IMR-90 (cell line): ENCODE measurements at regions not wholly inside any gene's neighbourhood (a gene's known extent, or its start where the extent isn't known, plus 50 kb on each side); places are given as distances from the start of the nearest gene placed in this dataset.

Source experiments
- ATAC-seq: fragments of 200-7000 bp; cut with Tn5 transposase; 2 replicates; pipeline ENCODE4 v1.9.1; 2020; ENCODE audit warnings: low read depth, mild to moderate bottlenecking, moderate library complexity
- BruUV-seq: library from RNA; stranded (reverse); fragments of 400-500 nt; replicated peaks from 2 replicates; lab custom pipeline; 2021; lab: Mats Ljungman, UMichigan
- CTCF ChIA-PET: fragments of 300-600 bp; formaldehyde crosslinking; extraction: SDS; loops from one replicate; lab custom pipeline; 2021; ENCODE audit warnings: antibody characterized with exemption; lab: Yijun Ruan, JAX
- POLR2A ChIA-PET: fragments of 300-600 bp; sonication (Branson Sonifier 250); formaldehyde crosslinking; loops from one replicate; lab custom pipeline; 2022; ENCODE audit warnings: antibody characterized with exemption; ENCODE audit not compliant: unreplicated experiment; lab: Charles Lee
- DNase-seq: peaks from one replicate; pipeline ENCODE4 v3.0.0; 2013
- H2AFZ ChIP-seq: replicated peaks from 2 replicates; pipeline ENCODE3; 2013; ENCODE audit warnings: low read length, mild to moderate bottlenecking; ENCODE audit not compliant: poor library complexity
- H2AK5ac ChIP-seq: 2 replicates; pipeline ENCODE4 v1.6.1; 2013; ENCODE audit warnings: low read depth, low read length, inconsistent platforms
- H2AK9ac ChIP-seq: replicated peaks from 2 replicates; pipeline ENCODE3; 2013; ENCODE audit warnings: mild to moderate bottlenecking, low read depth, low read length, moderate library complexity; ENCODE audit not compliant: poor library complexity
- H2BK120ac ChIP-seq: 2 replicates; pipeline ENCODE4 v1.6.1; 2013; ENCODE audit warnings: low read depth, low read length, inconsistent platforms
- H2BK15ac ChIP-seq: 3 replicates; pipeline ENCODE4 v1.6.1; 2013; ENCODE audit warnings: low read depth, low read length, inconsistent platforms
- H2BK20ac ChIP-seq: 2 replicates; pipeline ENCODE4 v1.6.1; 2013; ENCODE audit warnings: low read depth, mild to moderate bottlenecking, inconsistent platforms, low read length, moderate library complexity
- H2BK5ac ChIP-seq: 2 replicates; pipeline ENCODE4 v1.6.1; 2013; ENCODE audit warnings: mild to moderate bottlenecking, low read depth, low read length, inconsistent platforms; ENCODE audit not compliant: poor library complexity, severe bottlenecking
- H3K14ac ChIP-seq: replicated peaks from 2 replicates; pipeline ENCODE4 v1.6.1; 2013; ENCODE audit warnings: low read depth, low read length, inconsistent platforms
- H3K18ac ChIP-seq: 2 replicates; pipeline ENCODE4 v1.6.1; 2013; ENCODE audit warnings: low read depth, low read length, control low read depth
- H3K23ac ChIP-seq: 2 replicates; pipeline ENCODE4 v1.6.1; 2013; ENCODE audit warnings: low read depth, low read length, inconsistent platforms
- H3K27ac ChIP-seq: 2 replicates; pipeline ENCODE4 v1.5.1; 2013; ENCODE audit warnings: mild to moderate bottlenecking, control low read depth, low read length; ENCODE audit not compliant: insufficient read depth
- H3K27me3 ChIP-seq: 2 replicates; pipeline ENCODE4 v1.6.1; 2013; ENCODE audit warnings: low read length; ENCODE audit not compliant: control insufficient read depth, insufficient read depth
- H3K36me3 ChIP-seq: 2 replicates; pipeline ENCODE4 v1.6.1; 2013; ENCODE audit warnings: low read length, mixed read lengths; ENCODE audit not compliant: control insufficient read depth, insufficient read depth
- H3K4ac ChIP-seq: 2 replicates; pipeline ENCODE4 v1.6.1; 2013; ENCODE audit warnings: low read depth, low read length, inconsistent platforms
- H3K4me1 ChIP-seq: 2 replicates; pipeline ENCODE4 v1.6.1; 2013; ENCODE audit warnings: low read length, mixed read lengths; ENCODE audit not compliant: control insufficient read depth, insufficient read depth
- H3K4me2 ChIP-seq: 2 replicates; pipeline ENCODE4 v1.6.1; 2013; ENCODE audit warnings: low read depth, mild to moderate bottlenecking, control low read depth, low read length, moderate library complexity
- H3K4me3 ChIP-seq: 2 replicates; pipeline ENCODE4 v1.5.1; 2013; ENCODE audit warnings: low read depth, mild to moderate bottlenecking, control low read depth, low read length, moderate library complexity; ENCODE audit not compliant: insufficient read depth
- H3K56ac ChIP-seq: 2 replicates; pipeline ENCODE4 v1.6.1; 2013; ENCODE audit warnings: low read length, inconsistent platforms; ENCODE audit not compliant: insufficient read depth; ENCODE audit errors: extremely low read depth
- H3K79me1 ChIP-seq, 2 experiments: 2 replicates each; pipeline ENCODE4 v1.6.1; 2013; ENCODE audit warnings: low read length in 2 of 2, inconsistent platforms in 1 of 2, low read depth in 1 of 2
- H3K9ac ChIP-seq: 2 replicates; pipeline ENCODE4 v1.6.1; 2013; ENCODE audit warnings: low read depth, low read length, control low read depth
- H3K9me1 ChIP-seq: 2 replicates; pipeline ENCODE4 v1.6.1; 2013; ENCODE audit warnings: low read length, inconsistent platforms; ENCODE audit not compliant: insufficient read depth
- H3K9me3 ChIP-seq: 2 replicates; pipeline ENCODE4 v1.6.1; 2013; ENCODE audit warnings: low read length; ENCODE audit not compliant: control insufficient read depth, insufficient read depth
- H4K20me1 ChIP-seq: 2 replicates; pipeline ENCODE4 v1.6.1; 2013; ENCODE audit warnings: low read length, inconsistent platforms; ENCODE audit not compliant: insufficient read depth
- H4K5ac ChIP-seq: 2 replicates; pipeline ENCODE4 v1.6.1; 2013; ENCODE audit warnings: mild to moderate bottlenecking, low read depth, low read length, control low read depth
- H4K8ac ChIP-seq, 2 experiments: 2 replicates each; pipeline ENCODE4 v1.6.1; 2013; ENCODE audit warnings: low read depth in 2 of 2, low read length in 2 of 2, control low read depth in 1 of 2, inconsistent platforms in 1 of 2
- H4K91ac ChIP-seq: 2 replicates; pipeline ENCODE4 v1.6.1; 2013; ENCODE audit warnings: low read depth, low read length, inconsistent platforms; ENCODE audit not compliant: insufficient read depth
- FOS ChIP-seq: fragments of 150-350 bp; IDR thresholded peaks from 2 replicates; pipeline ENCODE4 v1.6.1; 2016; ENCODE audit warnings: low read depth, low read length
- MAZ ChIP-seq: IDR thresholded peaks from 2 replicates; pipeline ENCODE4 v1.6.1; 2012; ENCODE audit warnings: low read depth, mild to moderate bottlenecking, low read length, improper control_type of control experiment, moderate library complexity, borderline replicate concordance
- MXI1 ChIP-seq: IDR thresholded peaks from 2 replicates; pipeline ENCODE4 v1.6.1; 2012; ENCODE audit warnings: low read depth, mild to moderate bottlenecking, low read length, moderate library complexity, borderline replicate concordance
- NFE2L2 ChIP-seq: fragments of 150-350 bp; IDR thresholded peaks from 2 replicates; pipeline ENCODE4 v1.6.1; 2016; ENCODE audit warnings: low read depth, mild to moderate bottlenecking, low read length
- POLR2A ChIP-seq: IDR thresholded peaks from 2 replicates; pipeline ENCODE4 v1.6.1; 2012; ENCODE audit warnings: mild to moderate bottlenecking, low read depth, low read length
- SMC3 ChIP-seq: fragments of 150-350 bp; IDR thresholded peaks from 2 replicates; pipeline ENCODE4 v1.6.1; 2016; ENCODE audit warnings: low read depth, mild to moderate bottlenecking, antibody characterized with exemption, low read length, moderate library complexity
- WGBS, 2 experiments: methylation state at CpG; one replicate each; pipeline versions ENCODE4 v1.1.5 to v1.1.7; 2013; ENCODE audit warnings: missing lambda C conversion rate in 2 of 2; ENCODE audit not compliant: insufficient read length in 1 of 2; ENCODE audit errors: extremely low coverage in 2 of 2; 5-methylcytosine and 5-hydroxymethylcytosine counted together
- dilution Hi-C: fragments of 300-500 bp; cut with HindIII; formaldehyde crosslinking; loops from one replicate; pipeline ENCODE4 v1.14.3; 2018; ENCODE audit warnings: low sequenced_read_pairs; ENCODE audit not compliant: unreplicated experiment
- in situ Hi-C: fragments of 300-500 bp; cut with MboI; formaldehyde crosslinking; loops from 3 replicates; pipeline ENCODE4 v1.14.3; 2019; ENCODE audit warnings: low sequenced_read_pairs, inconsistent platforms, mixed read lengths
- intact Hi-C: fragments of 100-400 bp; cut with micrococcal nuclease; formaldehyde crosslinking; loops from 2 replicates; pipeline ENCODE4 v1.10.0; 2022
- TF ChIP-seq, protein P1 (sequence below): conservative IDR thresholded peaks from 2 replicates; pipeline ENCODE4 v1.5.1; 2012; ENCODE audit warnings: mild to moderate bottlenecking, low read depth, low read length, improper control_type of control experiment
- TF ChIP-seq, protein P2 (sequence below): fragments of 150-350 bp; IDR thresholded peaks from 2 replicates; pipeline ENCODE4 v1.6.1; 2017; ENCODE audit warnings: mild to moderate bottlenecking, antibody characterized with exemption, low read length, low read depth

DNA sequence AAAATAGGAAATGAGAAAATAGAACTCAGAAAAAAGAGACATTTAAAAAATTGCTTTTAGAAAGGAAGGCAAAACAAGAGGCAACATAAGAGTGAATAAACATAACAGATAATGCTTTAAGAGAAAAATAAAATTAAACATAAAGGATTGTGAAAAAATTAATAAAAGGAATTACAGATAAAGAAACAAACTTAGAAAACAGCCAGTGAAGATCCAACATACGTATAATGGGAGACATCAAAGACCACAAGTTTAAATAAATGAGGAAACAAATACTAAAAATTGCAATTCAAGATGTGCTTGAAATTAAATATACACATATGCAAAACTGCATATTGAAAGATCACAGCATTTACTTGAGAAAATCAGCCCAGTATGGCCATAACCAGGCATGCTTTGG lies 448.9 kb downstream of the NBAS start:
- POLR2A ChIA-PET: no interaction called here

More for the DNA sequence above, 448.9 kb downstream of the NBAS start:
- Histone ChIP-seq H3K27ac (no peak overlapping the region), H4K8ac (no peak overlapping the region), H3K9ac (no peak overlapping the region), H2BK20ac (no peak overlapping the region), H3K14ac (no peak overlapping the region), H3K4me3 (no peak overlapping the region), H2AK5ac (no peak overlapping the region), H4K5ac (no peak overlapping the region), H4K91ac (no peak overlapping the region), H3K4me2 (no peak overlapping the region), H2AFZ (no peak overlapping the region), H3K4me1 (no peaks in the 10 kb centered on the region), H3K18ac (no peak overlapping the region), H2BK15ac (no peak overlapping the region), H3K23ac (no peak overlapping the region), H2BK120ac (no peak overlapping the region), H4K20me1 (no peaks in the 10 kb centered on the region), H3K79me1 (no peaks in the 10 kb centered on the region), H3K9me3 (peaks cover 4% of the 10 kb centered on the region; the same call in 1 of the 2 replicates), H2BK5ac (no peak overlapping the region), H2AK9ac (no peak overlapping the region), H3K36me3 (no peaks in the 10 kb centered on the region), H3K56ac (no peak overlapping the region), H3K4ac (no peak overlapping the region), H3K9me1 (no peaks in the 10 kb centered on the region), H3K27me3 (no peaks in the 10 kb centered on the region)
- DNase-seq (peak; percentile 56), ATAC-seq (no peak)
- WGBS, 2 experiments: no CpG with 5 or more reads among the region's 1 CpG
- in situ Hi-C loops: no loop called here
- dilution Hi-C loops: no loop called here
- intact Hi-C loops: no loop called here
- CTCF ChIA-PET: no interaction called here
- BruUV-seq: no TSS peak
- TF ChIP-seq MXI1 (no peak), SMC3 (no peak), NFE2L2 (no peak), FOS (no peak), MAZ (no peak), POLR2A (no peak)
- TF ChIP-seq, protein P1, sequence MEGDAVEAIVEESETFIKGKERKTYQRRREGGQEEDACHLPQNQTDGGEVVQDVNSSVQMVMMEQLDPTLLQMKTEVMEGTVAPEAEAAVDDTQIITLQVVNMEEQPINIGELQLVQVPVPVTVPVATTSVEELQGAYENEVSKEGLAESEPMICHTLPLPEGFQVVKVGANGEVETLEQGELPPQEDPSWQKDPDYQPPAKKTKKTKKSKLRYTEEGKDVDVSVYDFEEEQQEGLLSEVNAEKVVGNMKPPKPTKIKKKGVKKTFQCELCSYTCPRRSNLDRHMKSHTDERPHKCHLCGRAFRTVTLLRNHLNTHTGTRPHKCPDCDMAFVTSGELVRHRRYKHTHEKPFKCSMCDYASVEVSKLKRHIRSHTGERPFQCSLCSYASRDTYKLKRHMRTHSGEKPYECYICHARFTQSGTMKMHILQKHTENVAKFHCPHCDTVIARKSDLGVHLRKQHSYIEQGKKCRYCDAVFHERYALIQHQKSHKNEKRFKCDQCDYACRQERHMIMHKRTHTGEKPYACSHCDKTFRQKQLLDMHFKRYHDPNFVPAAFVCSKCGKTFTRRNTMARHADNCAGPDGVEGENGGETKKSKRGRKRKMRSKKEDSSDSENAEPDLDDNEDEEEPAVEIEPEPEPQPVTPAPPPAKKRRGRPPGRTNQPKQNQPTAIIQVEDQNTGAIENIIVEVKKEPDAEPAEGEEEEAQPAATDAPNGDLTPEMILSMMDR: no peak
- TF ChIP-seq, protein P2, sequence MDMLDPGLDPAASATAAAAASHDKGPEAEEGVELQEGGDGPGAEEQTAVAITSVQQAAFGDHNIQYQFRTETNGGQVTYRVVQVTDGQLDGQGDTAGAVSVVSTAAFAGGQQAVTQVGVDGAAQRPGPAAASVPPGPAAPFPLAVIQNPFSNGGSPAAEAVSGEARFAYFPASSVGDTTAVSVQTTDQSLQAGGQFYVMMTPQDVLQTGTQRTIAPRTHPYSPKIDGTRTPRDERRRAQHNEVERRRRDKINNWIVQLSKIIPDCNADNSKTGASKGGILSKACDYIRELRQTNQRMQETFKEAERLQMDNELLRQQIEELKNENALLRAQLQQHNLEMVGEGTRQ: no peak
